IMR-90 (cell line): ENCODE measurements at regions not wholly inside any gene's neighbourhood (a gene's known extent, or its start where the extent isn't known, plus 50 kb on each side); places are given as distances from the start of the nearest gene placed in this dataset.

Experiments
- ATAC-seq: fragments of 200-7000 bp; cut with Tn5 transposase; 2 replicates; pipeline ENCODE4 v1.9.1; 2020; ENCODE audit warnings: low read depth, mild to moderate bottlenecking, moderate library complexity
- BruUV-seq: library from RNA; stranded (reverse); fragments of 400-500 nt; replicated peaks from 2 replicates; lab custom pipeline; 2021; lab: Mats Ljungman, UMichigan
- CTCF ChIA-PET: fragments of 300-600 bp; formaldehyde crosslinking; extraction: SDS; loops from one replicate; lab custom pipeline; 2021; ENCODE audit warnings: antibody characterized with exemption; lab: Yijun Ruan, JAX
- POLR2A ChIA-PET: fragments of 300-600 bp; sonication (Branson Sonifier 250); formaldehyde crosslinking; loops from one replicate; lab custom pipeline; 2022; ENCODE audit warnings: antibody characterized with exemption; ENCODE audit not compliant: unreplicated experiment; lab: Charles Lee
- DNase-seq: peaks from one replicate; pipeline ENCODE4 v3.0.0; 2013
- H2AFZ ChIP-seq: replicated peaks from 2 replicates; pipeline ENCODE3; 2013; ENCODE audit warnings: low read length, mild to moderate bottlenecking; ENCODE audit not compliant: poor library complexity
- H2AK5ac ChIP-seq: 2 replicates; pipeline ENCODE4 v1.6.1; 2013; ENCODE audit warnings: low read depth, low read length, inconsistent platforms
- H2AK9ac ChIP-seq: replicated peaks from 2 replicates; pipeline ENCODE3; 2013; ENCODE audit warnings: mild to moderate bottlenecking, low read depth, low read length, moderate library complexity; ENCODE audit not compliant: poor library complexity
- H2BK120ac ChIP-seq: 2 replicates; pipeline ENCODE4 v1.6.1; 2013; ENCODE audit warnings: low read depth, low read length, inconsistent platforms
- H2BK15ac ChIP-seq: 3 replicates; pipeline ENCODE4 v1.6.1; 2013; ENCODE audit warnings: low read depth, low read length, inconsistent platforms
- H2BK20ac ChIP-seq: 2 replicates; pipeline ENCODE4 v1.6.1; 2013; ENCODE audit warnings: low read depth, mild to moderate bottlenecking, inconsistent platforms, low read length, moderate library complexity
- H2BK5ac ChIP-seq: 2 replicates; pipeline ENCODE4 v1.6.1; 2013; ENCODE audit warnings: mild to moderate bottlenecking, low read depth, low read length, inconsistent platforms; ENCODE audit not compliant: poor library complexity, severe bottlenecking
- H3K14ac ChIP-seq: replicated peaks from 2 replicates; pipeline ENCODE4 v1.6.1; 2013; ENCODE audit warnings: low read depth, low read length, inconsistent platforms
- H3K18ac ChIP-seq: 2 replicates; pipeline ENCODE4 v1.6.1; 2013; ENCODE audit warnings: low read depth, low read length, control low read depth
- H3K23ac ChIP-seq: 2 replicates; pipeline ENCODE4 v1.6.1; 2013; ENCODE audit warnings: low read depth, low read length, inconsistent platforms
- H3K27ac ChIP-seq: 2 replicates; pipeline ENCODE4 v1.5.1; 2013; ENCODE audit warnings: mild to moderate bottlenecking, control low read depth, low read length; ENCODE audit not compliant: insufficient read depth
- H3K27me3 ChIP-seq: 2 replicates; pipeline ENCODE4 v1.6.1; 2013; ENCODE audit warnings: low read length; ENCODE audit not compliant: control insufficient read depth, insufficient read depth
- H3K36me3 ChIP-seq: 2 replicates; pipeline ENCODE4 v1.6.1; 2013; ENCODE audit warnings: low read length, mixed read lengths; ENCODE audit not compliant: control insufficient read depth, insufficient read depth
- H3K4ac ChIP-seq: 2 replicates; pipeline ENCODE4 v1.6.1; 2013; ENCODE audit warnings: low read depth, low read length, inconsistent platforms
- H3K4me1 ChIP-seq: 2 replicates; pipeline ENCODE4 v1.6.1; 2013; ENCODE audit warnings: low read length, mixed read lengths; ENCODE audit not compliant: control insufficient read depth, insufficient read depth
- H3K4me2 ChIP-seq: 2 replicates; pipeline ENCODE4 v1.6.1; 2013; ENCODE audit warnings: low read depth, mild to moderate bottlenecking, control low read depth, low read length, moderate library complexity
- H3K4me3 ChIP-seq: 2 replicates; pipeline ENCODE4 v1.5.1; 2013; ENCODE audit warnings: low read depth, mild to moderate bottlenecking, control low read depth, low read length, moderate library complexity; ENCODE audit not compliant: insufficient read depth
- H3K56ac ChIP-seq: 2 replicates; pipeline ENCODE4 v1.6.1; 2013; ENCODE audit warnings: low read length, inconsistent platforms; ENCODE audit not compliant: insufficient read depth; ENCODE audit errors: extremely low read depth
- H3K79me1 ChIP-seq, 2 experiments: 2 replicates each; pipeline ENCODE4 v1.6.1; 2013; ENCODE audit warnings: low read length in 2 of 2, inconsistent platforms in 1 of 2, low read depth in 1 of 2
- H3K9ac ChIP-seq: 2 replicates; pipeline ENCODE4 v1.6.1; 2013; ENCODE audit warnings: low read depth, low read length, control low read depth
- H3K9me1 ChIP-seq: 2 replicates; pipeline ENCODE4 v1.6.1; 2013; ENCODE audit warnings: low read length, inconsistent platforms; ENCODE audit not compliant: insufficient read depth
- H3K9me3 ChIP-seq: 2 replicates; pipeline ENCODE4 v1.6.1; 2013; ENCODE audit warnings: low read length; ENCODE audit not compliant: control insufficient read depth, insufficient read depth
- H4K20me1 ChIP-seq: 2 replicates; pipeline ENCODE4 v1.6.1; 2013; ENCODE audit warnings: low read length, inconsistent platforms; ENCODE audit not compliant: insufficient read depth
- H4K5ac ChIP-seq: 2 replicates; pipeline ENCODE4 v1.6.1; 2013; ENCODE audit warnings: mild to moderate bottlenecking, low read depth, low read length, control low read depth
- H4K8ac ChIP-seq, 2 experiments: 2 replicates each; pipeline ENCODE4 v1.6.1; 2013; ENCODE audit warnings: low read depth in 2 of 2, low read length in 2 of 2, control low read depth in 1 of 2, inconsistent platforms in 1 of 2
- H4K91ac ChIP-seq: 2 replicates; pipeline ENCODE4 v1.6.1; 2013; ENCODE audit warnings: low read depth, low read length, inconsistent platforms; ENCODE audit not compliant: insufficient read depth
- CEBPB ChIP-seq: IDR thresholded peaks from 2 replicates; pipeline ENCODE4 v1.6.1; 2012; ENCODE audit warnings: low read depth, low read length, improper control_type of control experiment
- CHD1 ChIP-seq: IDR thresholded peaks from 2 replicates; pipeline ENCODE4 v1.6.1; 2012; ENCODE audit warnings: low read depth, low read length, improper control_type of control experiment
- CTCF ChIP-seq: conservative IDR thresholded peaks from 2 replicates; pipeline ENCODE4 v1.5.1; 2012; ENCODE audit warnings: mild to moderate bottlenecking, low read depth, low read length, improper control_type of control experiment
- ELK1 ChIP-seq: fragments of 150-350 bp; IDR thresholded peaks from 2 replicates; pipeline ENCODE4 v1.6.1; 2016; ENCODE audit warnings: low read depth, mild to moderate bottlenecking, low read length, moderate library complexity, borderline replicate concordance
- FOS ChIP-seq: fragments of 150-350 bp; IDR thresholded peaks from 2 replicates; pipeline ENCODE4 v1.6.1; 2016; ENCODE audit warnings: low read depth, low read length
- MXI1 ChIP-seq: IDR thresholded peaks from 2 replicates; pipeline ENCODE4 v1.6.1; 2012; ENCODE audit warnings: low read depth, mild to moderate bottlenecking, low read length, moderate library complexity, borderline replicate concordance
- NFE2L2 ChIP-seq: fragments of 150-350 bp; IDR thresholded peaks from 2 replicates; pipeline ENCODE4 v1.6.1; 2016; ENCODE audit warnings: low read depth, mild to moderate bottlenecking, low read length
- POLR2A ChIP-seq: IDR thresholded peaks from 2 replicates; pipeline ENCODE4 v1.6.1; 2012; ENCODE audit warnings: mild to moderate bottlenecking, low read depth, low read length
- RAD21 ChIP-seq: IDR thresholded peaks from 2 replicates; pipeline ENCODE4 v1.6.1; 2012; ENCODE audit warnings: low read length, improper control_type of control experiment
- RCOR1 ChIP-seq: IDR thresholded peaks from 2 replicates; pipeline ENCODE4 v1.6.1; 2012; ENCODE audit warnings: mild to moderate bottlenecking, low read length, improper control_type of control experiment; ENCODE audit not compliant: insufficient replicate concordance
- RFX5 ChIP-seq: IDR thresholded peaks from 2 replicates; pipeline ENCODE4 v1.8.0; 2012; ENCODE audit warnings: low read depth, mild to moderate bottlenecking, low read length, moderate library complexity
- SMC3 ChIP-seq: fragments of 150-350 bp; IDR thresholded peaks from 2 replicates; pipeline ENCODE4 v1.6.1; 2016; ENCODE audit warnings: low read depth, mild to moderate bottlenecking, antibody characterized with exemption, low read length, moderate library complexity
- USF2 ChIP-seq: fragments of 150-350 bp; IDR thresholded peaks from 2 replicates; pipeline ENCODE4 v1.6.1; 2017; ENCODE audit warnings: mild to moderate bottlenecking, antibody characterized with exemption, low read length, low read depth
- WGBS, 2 experiments: methylation state at CpG; one replicate each; pipeline versions ENCODE4 v1.1.5 to v1.1.7; 2013; ENCODE audit warnings: missing lambda C conversion rate in 2 of 2; ENCODE audit not compliant: insufficient read length in 1 of 2; ENCODE audit errors: extremely low coverage in 2 of 2; 5-methylcytosine and 5-hydroxymethylcytosine counted together
- dilution Hi-C: fragments of 300-500 bp; cut with HindIII; formaldehyde crosslinking; loops from one replicate; pipeline ENCODE4 v1.14.3; 2018; ENCODE audit warnings: low sequenced_read_pairs; ENCODE audit not compliant: unreplicated experiment
- in situ Hi-C: fragments of 300-500 bp; cut with MboI; formaldehyde crosslinking; loops from 3 replicates; pipeline ENCODE4 v1.14.3; 2019; ENCODE audit warnings: low sequenced_read_pairs, inconsistent platforms, mixed read lengths
- intact Hi-C: fragments of 100-400 bp; cut with micrococcal nuclease; formaldehyde crosslinking; loops from 2 replicates; pipeline ENCODE4 v1.10.0; 2022

- POLR2A ChIA-PET: no interaction called here
- Histone ChIP-seq H3K4me1 (no peaks in the 10 kb centered on the region), H3K27ac (no peak overlapping the region), H3K27me3 (no peaks in the 10 kb centered on the region; the same call in 1 of the 2 replicates), H3K4me3 (no peak overlapping the region), H4K20me1 (no peaks in the 10 kb centered on the region), H2BK120ac (no peak overlapping the region), H2AK9ac (no peak overlapping the region), H3K9ac (no peak overlapping the region), H3K79me1 (no peaks in the 10 kb centered on the region), H4K8ac (no peak overlapping the region), H2BK20ac (no peak overlapping the region), H3K4me2 (no peak overlapping the region), H2BK15ac (no peak overlapping the region), H3K23ac (no peak overlapping the region), H4K5ac (no peak overlapping the region), H3K18ac (no peak overlapping the region), H3K9me3 (no peaks in the 10 kb centered on the region), H2AFZ (no peak overlapping the region), H3K56ac (no peak overlapping the region), H3K36me3 (no peaks in the 10 kb centered on the region), H3K9me1 (no peaks in the 10 kb centered on the region), H2AK5ac (no peak overlapping the region), H3K4ac (no peak overlapping the region), H4K91ac (no peak overlapping the region), H3K14ac (no peak overlapping the region), H2BK5ac (no peak overlapping the region)
- dilution Hi-C loops: no loop called here
- intact Hi-C loops: no loop called here
- ATAC-seq (no peak), DNase-seq (no peak)
- TF ChIP-seq CTCF: no peak
- TF ChIP-seq RFX5: no peak
- TF ChIP-seq NFE2L2: no peak
- no peak for TF ChIP-seq CHD1
- no peak for TF ChIP-seq MXI1
- TF ChIP-seq RAD21: no peak
- no peak for TF ChIP-seq SMC3
- TF ChIP-seq USF2: no peak
- no peak for TF ChIP-seq RCOR1
- no peak for TF ChIP-seq FOS
- no peak for TF ChIP-seq ELK1
- no peak for TF ChIP-seq POLR2A
- TF ChIP-seq CEBPB: no peak
- CTCF ChIA-PET: no interaction called here
- no CpG with 5 or more reads among the region's 1 CpG for WGBS, 2 experiments
- BruUV-seq: no TSS peak
- in situ Hi-C loops: no loop called here
Observed at GRCh38 chr7:131211500-131211899, 116.2 kb upstream of the MKLN1 start.
